HG03060 (cell line): ENCODE measurements at regions not wholly inside any gene's neighbourhood (a gene's known extent, or its start where the extent isn't known, plus 50 kb on each side); places are given as distances from the start of the nearest gene placed in this dataset.

Experiments
- ATAC-seq: cut with Tn5 transposase; IDR thresholded peaks from one replicate; pipeline ENCODE4 v1.9.1; 2021; ENCODE audit warnings: low read depth, moderate number of reproducible peaks; ENCODE audit not compliant: unreplicated experiment

GRCh38 chr19:30120860-30121484 is 178.9 kb downstream of the URI1 start:
- no peak for ATAC-seq

DNA sequence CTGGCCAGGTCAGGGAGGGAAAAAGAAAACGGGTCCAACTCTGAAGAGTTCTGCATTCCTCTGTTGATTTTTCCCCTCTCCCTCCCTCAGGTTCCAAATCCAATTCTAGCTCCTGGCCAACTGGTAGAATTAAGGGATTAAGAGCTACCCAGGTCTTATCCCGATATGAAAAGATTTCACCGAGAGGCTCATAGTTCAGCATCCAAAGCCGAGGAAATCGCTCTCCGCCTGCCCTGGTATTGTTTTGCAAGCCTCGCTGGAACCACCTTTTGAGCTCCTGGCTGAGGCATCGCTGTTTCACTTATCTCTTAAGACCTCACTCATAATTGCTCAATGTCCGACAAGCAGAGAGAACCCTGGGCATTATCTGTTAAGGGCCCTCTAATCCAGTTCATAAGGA is 180.4 kb downstream of the URI1 start:
- no peak for ATAC-seq

DNA sequence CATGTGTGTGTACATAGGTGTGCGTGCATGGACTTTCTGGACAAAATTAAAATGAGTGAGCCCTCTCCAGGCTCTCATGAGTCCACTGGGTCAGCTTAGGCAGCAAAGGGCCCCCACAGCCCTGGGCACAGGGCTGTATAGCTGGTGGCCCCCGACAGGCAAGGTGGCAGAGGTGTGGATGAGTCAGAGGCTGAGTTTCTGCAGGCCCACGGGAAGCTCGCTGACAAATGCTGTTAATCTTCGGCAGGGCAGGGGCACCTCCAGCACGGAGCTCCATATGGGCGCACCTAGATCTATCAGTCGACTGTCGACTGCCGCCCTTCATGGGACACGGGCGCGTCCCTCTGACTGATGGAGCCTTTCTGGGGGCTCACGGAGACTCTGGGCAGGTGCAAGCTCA is 181.1 kb downstream of the URI1 start:
- no peak for ATAC-seq

DNA sequence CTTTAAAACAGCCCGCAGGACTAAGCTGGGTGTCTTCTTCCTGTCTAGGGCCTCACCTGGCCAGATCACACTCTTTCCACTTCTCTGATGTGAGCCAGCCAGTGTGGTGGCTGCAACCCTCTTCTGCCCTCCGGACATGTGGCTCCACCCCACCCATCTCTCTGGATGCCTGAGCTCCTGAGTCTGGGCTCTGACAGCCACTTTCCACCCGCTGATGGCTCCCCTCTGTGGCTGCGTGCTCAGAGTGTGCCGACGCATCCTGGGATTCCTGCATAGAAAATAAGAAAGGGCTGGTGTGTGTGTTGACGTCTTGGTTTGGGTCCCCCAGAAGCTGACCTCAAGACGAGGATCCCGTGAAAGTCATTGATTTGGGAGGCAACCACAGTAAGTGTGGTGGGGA is 181.6 kb downstream of the URI1 start:
- no peak for ATAC-seq

- no peak for ATAC-seq
Observed at GRCh38 chr19:30128211-30128610, 186.2 kb downstream of the URI1 start.

DNA sequence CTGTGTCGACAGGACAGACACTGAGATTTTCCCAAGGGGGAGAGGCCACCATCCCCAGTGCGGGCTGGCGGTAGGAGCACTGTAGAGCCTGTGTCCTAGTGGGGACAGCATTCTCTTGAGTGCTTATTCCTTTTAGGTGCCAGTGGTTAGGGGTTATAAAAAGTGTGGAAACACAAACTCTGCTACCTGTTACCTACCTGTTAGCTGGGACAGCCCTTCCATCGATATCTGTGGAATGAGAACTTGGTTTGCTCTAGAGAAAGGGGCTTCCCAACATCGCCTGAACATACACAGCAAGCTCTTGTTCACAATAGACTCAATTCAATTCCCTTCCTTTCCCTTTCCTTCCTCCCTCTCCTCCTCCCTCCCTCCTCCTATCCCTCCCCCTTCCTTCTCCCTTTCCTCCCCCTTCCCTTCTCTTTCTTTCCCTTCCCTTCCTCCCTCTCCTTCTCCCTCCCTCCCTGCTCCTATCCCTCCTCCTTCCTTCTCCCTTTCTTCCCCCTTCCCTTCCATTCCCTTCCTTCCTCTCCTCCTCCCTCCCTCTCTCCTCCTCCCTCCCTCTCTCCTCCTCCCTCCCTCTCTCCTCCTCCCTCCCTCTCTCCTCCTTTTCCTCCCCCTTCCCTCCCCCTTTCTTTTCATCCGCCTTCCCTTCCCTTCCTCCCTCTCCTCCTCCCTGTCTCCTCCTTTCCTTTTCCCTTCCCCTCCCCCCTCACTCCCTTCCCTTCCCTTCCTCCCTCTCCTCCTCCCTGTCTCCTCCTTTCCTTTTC is 188.5 kb downstream of the URI1 start:
- ATAC-seq, result no peak

DNA sequence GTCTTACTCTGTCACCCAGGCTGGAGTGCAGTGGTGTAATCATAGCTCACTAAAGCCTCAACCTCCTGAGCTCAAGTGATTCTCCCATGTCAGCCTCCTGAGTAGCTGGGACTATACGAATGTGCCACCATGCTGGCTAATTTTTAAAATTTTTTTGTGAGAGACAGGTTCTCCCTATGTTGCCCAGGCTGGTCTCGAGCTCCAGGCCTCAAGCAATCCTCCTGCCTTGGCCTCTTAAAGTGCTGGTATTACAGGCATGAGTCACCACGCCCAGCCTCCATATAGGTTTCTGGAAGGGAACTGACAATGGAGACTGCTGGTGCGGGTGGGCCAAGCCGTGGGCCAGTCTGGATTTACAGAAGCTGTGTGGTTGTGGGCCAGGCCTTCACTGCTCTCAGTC is 189.2 kb downstream of the URI1 start:
- ATAC-seq, result no peak

GRCh38 chr19:30131722-30132291 is 189.8 kb downstream of the URI1 start:
- ATAC-seq, result no peak

DNA sequence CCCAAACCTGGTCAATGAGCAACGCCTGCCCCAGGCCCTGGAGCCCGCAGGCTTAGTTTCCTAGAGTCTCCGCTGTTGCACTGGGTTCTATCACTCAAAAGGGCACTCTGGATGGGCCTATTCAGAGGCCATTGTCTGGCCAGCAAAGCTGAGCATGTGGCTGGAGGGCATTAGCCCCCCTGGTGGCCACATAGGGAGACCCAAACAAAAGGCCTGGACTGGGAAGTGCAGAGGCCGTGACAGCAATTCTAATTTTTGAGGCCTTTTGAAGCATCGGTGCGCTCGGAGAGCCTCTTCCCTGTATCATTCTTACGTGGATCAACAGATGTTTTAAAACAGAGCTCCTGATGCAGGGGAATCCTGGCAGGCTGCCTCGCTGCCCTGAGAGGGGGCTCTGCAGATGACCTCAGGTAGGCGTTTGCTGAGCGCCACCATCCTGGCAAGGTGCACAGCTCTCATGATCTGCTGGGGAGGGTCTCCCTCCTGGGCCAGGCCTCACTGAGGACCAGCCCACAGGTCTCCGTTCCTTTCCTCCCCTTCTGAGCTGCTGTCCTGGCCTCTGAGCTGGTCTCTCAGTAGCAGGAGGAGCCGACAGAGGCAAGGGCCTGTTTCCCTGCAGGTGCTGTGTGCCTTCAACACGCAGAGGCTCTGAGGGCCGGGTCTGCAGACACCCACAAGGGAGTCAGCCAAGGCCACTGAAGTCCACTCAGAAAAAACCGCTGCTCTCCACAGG is 190.5 kb downstream of the URI1 start:
- ATAC-seq, result no peak

GRCh38 chr19:30133803-30134202 is 191.8 kb downstream of the URI1 start:
- no peak for ATAC-seq

DNA sequence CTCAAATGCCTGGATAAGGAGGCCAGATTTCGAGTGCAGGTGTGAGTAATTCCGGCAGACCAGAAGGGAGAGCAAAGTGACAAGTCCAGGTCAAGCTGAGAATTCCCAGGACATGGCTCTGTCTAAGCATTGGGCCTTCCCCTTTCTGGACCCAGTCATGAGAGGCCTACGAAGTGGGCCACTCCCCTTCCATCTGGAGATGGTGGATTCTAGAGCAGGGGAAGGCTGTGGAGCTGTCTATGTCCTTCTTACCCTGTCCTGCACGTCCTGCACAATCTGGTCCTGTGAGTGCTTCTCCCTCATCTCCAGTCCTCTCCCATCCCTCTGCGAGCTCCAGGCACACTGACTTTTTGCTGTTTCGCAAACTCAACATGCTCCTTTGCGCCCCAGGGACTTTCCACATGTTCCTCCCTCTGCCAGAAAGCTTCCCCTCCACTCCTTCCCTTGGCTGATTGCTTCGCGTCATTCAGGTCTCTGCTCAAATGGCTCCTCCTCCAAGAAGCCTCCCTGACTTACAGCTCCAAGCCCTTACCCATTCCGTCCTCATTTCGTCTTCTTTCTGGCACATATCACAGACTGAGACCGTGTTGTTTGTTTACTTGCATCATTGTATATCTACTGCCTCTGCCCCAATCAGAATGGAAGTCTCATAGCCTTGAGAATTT is 193.2 kb downstream of the URI1 start:
- no peak for ATAC-seq

DNA sequence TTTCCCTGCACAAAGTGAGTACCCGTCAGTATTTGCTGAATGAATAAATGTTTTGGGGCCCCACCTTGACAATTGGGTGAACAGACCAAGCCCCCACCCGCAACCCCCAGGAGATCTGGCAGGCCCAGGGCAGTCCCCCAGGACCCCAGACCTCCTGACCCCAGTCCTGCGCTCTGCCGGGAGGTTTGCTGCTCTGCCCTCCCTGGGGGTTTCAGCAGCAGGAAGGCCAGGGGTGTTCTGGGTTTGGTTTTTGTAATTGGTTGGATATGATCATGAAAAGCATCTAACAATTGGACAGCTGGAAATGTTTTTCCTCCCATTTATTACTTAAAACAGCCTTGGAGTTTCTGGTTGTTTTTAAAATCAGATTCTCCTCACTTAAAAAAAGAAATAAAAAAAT is 193.8 kb downstream of the URI1 start:
- ATAC-seq, result no peak

DNA sequence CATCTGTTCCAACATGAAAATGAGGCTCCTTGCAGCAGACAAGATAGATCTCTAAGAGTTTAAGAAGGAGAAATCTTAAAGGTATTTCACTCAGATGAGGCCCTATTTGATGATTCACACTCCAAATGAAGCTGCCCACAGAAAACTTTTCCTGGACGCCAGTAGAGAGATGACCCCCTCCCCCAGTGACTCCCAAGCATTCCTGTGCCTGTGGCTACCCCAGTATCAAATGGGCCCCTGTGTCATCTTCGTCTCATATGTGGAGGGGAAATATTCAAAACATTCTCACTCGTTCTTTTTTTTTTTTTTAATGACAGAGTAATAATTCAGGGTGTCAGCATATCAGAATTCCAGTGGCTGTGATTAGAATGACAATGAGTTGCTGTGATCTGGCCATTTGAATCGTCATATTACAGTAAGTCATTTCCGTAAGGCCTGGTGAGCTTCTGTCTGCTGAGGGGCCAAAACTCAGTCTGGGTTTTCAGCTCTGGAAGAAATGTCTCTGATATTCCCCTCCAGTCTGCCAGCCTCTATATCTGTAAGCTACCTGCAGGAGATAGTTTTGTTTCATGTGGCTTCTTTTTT is 194.7 kb downstream of the URI1 start:
- ATAC-seq, result no peak

DNA sequence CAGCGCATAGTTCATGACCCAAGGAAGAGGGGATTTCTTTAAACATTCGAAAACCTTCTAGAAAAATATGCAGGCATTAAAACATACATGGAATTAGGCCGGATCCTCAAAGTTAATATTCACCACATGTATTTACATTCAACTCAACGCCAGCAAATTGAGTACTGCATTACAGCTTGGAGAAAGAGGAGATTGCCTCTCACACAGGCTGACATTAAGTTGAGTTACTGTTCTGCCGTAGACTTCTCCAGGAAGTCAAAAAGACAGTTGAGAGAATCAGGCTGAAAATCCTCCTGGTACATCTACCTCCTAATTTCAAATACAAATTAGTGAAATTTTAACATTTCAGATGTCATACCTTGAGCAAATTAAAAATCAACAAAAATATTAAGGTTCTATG is 195.7 kb downstream of the URI1 start:
- ATAC-seq, result no peak

DNA sequence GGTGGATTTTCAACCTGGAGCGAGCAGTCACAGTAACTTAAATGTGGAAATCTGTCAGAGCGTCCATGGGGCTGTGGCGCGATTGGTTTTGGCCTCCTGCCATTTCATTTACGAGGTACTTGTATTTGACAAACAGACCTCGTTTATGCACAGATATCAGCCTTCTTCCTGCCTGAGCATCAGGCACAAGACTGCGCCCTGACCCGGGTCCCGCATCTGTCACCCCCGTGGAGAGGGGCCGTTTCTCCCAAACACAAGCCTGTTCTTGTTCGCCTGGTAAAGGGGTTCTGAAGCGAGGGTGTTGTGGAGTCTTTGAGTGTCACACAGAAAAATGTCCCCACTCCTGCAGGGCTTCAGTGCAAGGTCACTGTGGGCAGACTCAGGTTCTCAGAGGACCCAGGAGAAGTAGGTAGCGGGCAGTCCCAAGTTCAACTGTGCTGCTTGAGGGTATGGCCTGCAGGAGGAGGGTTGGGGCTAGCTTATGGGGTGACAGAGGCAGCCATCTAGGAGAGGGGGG is 202.3 kb downstream of the URI1 start:
- no peak for ATAC-seq

GRCh38 chr19:30144802-30145201 is 202.8 kb downstream of the URI1 start:
- no peak for ATAC-seq

DNA sequence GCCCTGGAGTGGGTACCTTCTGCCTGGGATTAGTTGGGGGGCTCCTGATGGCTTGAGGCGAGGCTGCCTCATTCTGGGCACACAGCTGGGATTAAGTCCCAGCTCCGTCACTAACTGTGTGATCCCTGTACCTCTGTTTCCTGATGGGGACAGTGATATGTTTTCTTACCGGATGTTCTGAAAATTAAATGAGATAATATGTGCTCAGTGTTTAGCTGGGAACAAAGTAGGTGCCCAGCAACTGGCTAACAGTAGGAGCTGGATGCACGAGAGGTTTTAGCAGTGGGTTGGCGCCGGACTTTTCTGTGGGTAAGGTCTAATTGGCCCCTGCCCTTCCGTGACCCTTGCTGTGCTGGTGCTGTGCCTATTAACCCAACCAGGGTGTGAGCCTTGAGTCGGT is 203.4 kb downstream of the URI1 start:
- no peak for ATAC-seq

DNA sequence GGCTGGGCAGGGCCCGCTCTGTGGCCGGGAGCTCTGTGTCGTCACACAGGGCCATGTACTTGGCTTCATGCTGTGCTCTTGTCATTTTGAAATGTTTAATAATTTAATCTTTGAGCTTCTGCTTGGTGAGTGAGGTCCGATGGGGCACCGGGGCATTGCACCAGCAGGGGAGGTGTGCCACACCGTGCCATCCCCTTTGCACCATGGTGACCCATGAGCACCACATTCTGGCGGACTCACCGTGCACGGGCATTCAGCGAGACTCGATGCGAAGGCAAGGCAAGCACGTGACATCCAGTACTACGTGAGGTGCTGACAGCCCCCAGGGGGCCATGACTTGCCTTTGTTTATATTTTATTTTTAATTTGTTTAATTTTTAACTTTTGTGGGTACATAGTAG is 204.3 kb downstream of the URI1 start:
- ATAC-seq, result no peak

DNA sequence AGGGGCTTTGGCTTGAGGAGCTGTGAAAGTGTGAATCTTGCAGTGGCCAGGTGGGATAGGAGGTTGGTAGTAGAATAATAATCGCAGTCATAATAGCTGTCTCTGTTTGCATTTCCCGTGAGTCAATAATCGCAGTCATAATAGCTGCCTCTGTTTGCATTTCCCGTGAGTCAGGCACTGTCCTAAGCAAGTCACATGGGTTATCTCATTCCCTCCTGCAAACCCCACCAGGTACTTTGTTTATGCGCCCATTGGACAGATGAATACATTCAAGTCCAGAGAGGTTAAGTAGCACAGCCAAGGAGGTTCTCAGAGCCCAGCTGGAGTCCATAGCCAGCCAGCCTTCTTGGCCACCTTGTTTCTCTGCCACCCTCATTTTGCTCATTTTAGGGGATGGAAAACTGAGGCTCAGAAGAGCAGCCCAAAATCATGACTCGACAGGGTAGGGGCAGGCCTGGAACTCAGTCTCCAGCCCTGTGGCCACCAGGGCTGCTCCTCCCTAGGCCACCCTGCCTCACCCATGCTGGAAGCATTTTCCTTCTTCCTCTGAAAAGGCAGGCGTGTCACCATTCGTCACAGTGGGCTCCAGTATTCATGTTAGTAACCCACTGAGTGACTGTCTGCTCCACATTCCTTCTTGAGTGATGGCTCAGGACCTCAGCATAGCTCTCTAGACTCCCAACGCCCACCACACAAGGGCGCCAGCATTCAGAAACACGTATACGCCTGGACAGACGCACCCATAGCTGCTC is 206.2 kb downstream of the URI1 start:
- ATAC-seq, result no peak

DNA sequence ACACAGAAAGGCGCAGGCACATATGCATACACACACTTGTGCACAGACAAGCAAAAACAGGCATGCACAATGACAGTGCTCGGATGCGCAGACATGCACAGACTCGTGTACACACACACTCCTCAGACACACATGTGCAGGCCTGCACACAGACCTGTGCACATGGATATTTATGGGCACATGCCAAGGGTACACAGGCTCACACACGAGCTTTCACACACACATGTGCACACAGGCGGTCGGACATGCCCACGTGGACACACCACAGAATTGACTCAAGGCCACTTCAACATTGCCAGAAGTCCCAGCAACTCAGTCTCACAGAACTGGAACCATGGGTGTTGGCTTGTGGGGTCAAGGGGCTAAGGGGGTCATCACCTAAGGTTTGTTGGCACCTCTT is 206.8 kb downstream of the URI1 start:
- no peak for ATAC-seq
